A204.1 (cell line): ENCODE measurements at regions not wholly inside any gene's neighbourhood (a gene's known extent, or its start where the extent isn't known, plus 50 kb on each side); places are given as distances from the start of the nearest gene placed in this dataset.
"Not testable (repeated sequence)": the region's sequence is repeated elsewhere in the genome, so short reads cannot be mapped to it uniquely, and the experiment has no call there.

Experiments
- FAIRE-seq: peaks from 2 replicates; lab custom pipeline; 2012; peaks lifted over from hg19 to GRCh38; lab: Jason Lieb, UNC

DNA sequence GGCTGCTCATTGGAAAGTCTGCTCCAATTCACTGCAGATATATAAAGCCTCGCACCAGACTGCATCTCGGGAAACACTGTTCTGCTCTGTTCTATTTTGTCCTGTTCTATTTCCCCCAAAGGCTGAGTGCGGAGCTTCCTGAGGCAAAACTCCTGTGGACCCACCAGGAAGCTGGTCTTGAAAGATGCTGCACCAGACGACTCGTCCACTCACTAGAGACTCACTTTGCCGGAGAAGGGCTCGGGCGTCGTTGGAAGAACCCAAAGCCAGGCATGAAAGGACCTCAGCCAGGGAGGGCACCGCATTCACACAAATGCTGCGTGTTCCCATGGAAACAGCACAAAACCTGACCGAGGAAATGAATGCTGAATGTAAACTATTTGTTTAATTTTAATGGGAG is 331.2 kb upstream of the SFSWAP start:
- FAIRE-seq = no peak

DNA sequence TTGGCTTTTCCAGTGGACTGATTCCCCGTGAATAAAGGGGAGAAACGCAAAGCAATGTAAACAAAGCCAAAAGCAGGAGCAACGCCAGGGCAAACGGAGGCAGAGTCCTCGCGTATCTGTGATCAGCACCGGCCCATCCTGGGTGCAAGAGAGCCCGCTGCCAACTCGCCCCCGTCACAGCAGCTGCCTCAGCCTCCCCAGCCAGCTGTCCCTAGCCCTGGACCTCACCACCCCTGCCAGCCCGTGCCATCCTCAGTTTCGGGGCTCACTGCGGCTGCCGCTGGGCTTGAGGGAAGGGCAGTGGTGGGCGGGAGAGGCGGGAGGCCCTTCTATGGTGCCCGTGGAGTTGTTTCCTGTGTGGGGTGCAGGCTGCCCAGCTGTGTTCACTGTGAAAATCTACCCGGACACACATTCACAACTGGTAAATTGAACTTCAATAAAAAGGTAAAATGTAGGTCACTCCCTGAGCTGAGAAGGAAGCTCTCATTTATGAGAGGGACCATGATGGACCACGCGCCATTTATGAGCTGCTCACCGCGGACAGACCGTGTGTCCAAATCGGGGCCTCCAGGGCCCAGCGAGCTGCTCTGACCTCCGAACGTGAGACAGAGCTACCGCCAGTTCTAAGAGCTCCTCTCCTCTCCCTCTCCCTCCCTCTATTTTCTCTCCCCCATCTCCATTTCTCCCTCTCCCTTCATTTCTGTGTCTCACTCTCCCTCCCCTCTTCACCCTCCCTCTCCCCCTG is 330.5 kb upstream of the SFSWAP start:
- FAIRE-seq = no peak

DNA sequence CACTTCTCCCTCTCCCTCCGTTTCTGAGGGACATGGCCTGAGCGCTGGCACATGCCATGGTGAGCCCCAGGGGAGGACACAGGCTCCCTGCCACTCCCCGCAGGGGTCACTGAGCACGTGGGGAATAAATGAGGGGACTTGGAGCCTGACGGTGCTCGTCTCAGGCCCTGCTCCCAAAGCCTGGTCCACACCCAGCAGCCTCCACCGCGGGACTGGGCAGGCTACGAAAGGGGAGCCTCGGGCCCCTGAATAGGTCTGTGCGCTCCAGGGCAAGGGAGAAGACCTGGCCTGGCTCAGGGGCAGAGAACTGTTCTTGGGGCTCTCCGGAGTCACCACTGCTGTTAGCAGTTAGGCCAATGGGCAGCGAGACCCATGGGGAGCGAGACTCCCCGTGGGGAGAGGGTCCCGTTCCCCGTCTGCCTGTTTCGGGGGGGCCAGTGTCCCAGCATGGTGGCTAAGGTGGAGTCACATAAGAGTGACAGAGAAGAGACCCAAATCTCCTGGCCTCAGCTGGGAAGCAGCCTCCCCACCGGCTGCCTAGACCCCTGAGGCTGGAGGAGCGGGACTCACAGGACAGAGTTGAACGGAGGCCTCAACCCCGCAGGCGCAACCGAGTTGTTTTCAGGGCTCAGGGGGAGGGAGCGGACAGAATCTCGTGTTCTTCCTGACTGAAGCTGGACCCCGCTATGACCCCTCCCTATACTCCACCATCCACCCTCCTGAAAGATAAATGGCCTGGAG is 329.8 kb upstream of the SFSWAP start:
- no peak for FAIRE-seq

DNA sequence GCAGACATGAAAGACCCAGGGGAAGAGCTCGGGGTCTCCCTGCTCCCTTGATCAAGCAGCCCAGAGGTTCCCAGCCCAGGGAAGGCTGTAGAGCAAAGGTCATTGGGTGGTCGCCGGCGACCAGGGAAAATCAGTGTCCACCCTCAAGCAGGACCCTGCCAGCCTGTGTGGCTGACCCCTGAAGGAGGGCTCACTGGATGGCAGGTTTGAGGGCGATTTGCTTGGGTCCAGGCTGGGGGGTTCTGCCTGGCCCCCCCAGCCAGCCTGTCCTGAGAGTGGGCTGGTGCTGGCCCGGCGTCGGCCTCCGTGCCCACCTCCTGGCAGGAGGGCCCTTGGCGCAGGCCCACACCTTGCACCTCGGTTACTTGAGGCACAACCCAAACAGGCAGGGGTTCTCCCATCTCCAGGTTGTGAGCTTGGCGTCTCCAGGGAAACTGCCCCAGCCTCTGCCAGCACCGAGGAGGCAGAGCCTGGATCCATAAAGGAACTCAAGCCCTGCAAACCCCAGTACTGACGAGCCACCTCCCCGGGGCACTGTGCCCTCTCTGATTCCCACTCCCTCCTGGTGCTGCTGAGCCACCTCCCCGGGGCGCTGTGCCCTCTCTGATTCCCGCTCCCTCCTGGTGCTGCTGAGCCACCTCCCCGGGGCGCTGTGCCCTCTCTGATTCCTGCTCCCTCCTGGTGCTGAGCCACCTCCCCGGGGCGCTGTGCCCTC is 329.0 kb upstream of the SFSWAP start:
- FAIRE-seq = no peak

DNA sequence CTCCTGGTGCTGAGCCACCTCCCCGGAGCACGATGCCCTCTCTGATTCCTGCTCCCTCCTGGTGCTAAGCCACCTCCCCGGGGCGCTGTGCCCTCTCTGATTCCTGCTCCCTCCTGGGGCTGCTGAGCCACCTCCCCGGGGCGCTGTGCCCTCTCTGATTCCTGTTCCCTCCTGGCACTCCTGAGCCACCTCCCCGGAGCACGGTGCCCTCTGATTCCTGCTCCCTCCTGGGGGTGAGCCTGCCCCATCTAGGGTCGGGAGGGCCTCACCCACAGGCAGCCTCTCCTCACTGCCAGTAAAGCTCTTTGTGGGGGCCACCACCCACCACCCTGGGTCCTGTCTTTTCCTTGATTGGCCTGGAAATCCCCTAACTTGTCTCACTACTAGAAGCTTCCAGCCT is 327.6 kb upstream of the SFSWAP start:
- no peak for FAIRE-seq

DNA sequence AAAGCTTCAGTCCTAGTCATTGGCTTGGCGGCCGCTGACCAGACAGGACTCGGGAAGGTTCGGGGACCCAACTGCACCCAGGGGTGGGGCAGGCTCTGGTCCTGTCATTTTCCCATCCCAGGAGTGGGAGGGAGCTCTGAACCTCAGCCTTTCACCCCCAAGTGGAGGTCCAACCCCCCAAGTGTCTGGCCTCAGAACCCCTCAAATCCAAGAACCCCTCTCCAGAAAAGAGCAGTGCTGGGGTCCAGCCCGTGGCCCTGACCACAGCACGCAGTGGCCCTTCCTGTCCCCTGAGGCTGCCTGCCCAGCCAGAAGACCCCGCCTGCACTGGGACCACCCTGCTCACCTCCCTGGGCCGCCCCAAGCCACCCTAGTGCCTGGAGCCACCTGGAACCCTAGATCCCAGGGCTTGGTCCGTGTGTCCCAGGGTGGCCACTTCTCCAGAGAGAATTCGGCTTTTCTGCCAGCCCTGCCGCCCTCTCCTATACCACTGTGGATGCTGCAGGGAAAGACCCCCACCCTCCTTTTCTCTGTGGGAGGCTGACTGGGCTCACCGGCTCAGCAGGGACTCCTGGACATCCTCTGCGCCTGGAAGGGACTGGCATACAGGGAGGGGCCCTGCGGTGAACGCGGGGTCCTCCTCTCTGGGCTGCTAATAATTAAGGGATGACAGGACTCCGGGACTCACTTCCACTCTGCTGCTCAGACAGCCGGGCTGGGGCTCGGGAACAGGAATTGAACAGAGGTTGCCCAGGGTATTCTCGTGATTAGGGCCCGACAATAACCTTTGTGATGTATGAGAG is 326.9 kb upstream of the SFSWAP start:
- FAIRE-seq = no peak

DNA sequence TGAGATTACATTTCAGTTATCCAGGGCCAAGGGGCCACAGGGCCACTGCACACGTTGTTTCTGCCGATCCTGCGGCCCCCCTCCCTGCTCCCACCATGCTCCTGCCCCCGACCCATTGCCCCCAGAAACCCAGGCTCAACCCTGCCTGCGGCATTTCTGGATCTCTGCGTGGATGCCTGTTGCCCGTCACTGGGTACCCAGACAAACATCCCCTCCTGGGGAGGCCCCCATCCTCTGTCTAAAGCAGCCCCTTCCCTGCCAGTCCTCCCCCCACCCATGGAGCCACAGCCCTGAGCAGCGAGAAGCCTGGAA is 326.4 kb upstream of the SFSWAP start:
- FAIRE-seq = no peak

DNA sequence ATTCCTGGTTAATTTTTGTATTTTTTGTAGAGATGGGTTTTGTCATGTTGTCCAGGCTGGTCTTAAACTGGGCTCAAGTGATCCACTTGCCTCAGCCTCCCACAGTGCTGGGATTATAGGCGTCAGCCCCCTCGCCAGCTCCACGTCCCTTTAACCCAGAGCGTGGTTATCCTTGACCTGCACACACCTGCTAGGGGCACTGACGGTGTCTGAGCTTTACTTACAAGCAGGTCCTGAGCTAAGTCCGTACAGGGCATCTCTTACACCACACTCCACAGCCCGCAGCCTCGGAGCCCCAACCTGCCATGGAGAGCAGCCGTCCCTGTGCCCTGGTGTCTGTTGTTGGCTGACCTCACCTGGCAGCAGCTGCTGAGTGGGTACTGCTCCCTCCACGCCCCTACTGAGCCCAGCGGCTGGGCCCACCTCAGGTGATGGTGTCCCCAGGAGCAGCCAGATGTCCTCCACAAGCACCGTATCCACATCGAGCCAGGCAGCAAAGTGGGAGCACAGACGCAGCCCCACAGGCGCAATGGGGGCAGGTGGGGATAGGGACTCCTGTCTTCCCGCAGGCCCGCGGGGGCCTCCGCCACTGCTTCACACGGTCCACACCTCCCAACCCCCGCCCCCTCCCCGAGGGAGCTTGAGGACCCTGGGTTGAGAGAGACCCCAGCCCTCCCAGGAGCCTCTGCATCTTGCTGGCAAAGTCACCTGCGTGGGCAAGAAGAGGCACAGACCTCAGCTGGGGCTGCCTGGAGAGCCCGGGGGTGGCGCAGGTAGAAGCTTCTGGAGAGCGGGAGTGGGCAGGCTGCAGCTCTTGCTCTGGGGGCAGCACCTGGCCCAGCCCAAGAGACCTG is 325.4 kb upstream of the SFSWAP start:
- no peak for FAIRE-seq

DNA sequence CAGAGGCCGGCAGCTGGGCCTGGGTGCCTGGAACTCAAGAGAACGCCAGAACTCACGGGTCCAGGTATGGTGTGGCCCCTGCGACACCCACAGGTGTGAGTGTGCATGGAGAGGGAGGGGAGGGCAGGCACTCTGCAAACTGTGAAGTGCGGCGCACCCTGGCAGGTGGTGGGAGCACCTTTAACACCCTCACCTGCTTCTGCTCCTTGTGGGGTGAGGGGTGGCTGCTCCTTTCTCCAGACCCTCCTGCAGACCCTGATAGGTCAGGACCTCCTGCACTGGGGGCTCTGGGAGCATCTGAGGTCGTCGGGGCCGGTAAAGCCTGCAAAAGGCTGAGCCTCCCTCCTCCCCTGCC is 324.7 kb upstream of the SFSWAP start:
- no peak for FAIRE-seq

DNA sequence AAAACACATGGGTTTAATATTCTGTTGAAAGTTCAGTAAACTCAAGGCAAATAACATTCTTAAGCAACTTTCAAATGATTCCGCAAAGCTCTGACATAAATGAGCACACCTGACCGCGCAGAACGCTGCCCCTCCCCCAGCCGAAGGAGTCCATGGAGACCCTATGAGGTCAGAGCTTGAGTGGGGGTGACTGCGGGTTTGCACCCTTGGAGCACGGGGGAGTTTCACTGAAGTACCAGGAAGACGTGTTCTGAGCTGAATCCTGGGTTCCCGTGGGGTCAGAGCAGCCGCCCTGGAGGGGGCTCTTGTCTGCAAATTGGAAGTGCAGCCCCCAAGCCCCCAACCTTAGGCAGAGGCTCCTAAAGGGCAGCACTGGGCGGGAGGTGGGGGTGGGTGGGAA is 324.1 kb upstream of the SFSWAP start:
- FAIRE-seq = no peak

DNA sequence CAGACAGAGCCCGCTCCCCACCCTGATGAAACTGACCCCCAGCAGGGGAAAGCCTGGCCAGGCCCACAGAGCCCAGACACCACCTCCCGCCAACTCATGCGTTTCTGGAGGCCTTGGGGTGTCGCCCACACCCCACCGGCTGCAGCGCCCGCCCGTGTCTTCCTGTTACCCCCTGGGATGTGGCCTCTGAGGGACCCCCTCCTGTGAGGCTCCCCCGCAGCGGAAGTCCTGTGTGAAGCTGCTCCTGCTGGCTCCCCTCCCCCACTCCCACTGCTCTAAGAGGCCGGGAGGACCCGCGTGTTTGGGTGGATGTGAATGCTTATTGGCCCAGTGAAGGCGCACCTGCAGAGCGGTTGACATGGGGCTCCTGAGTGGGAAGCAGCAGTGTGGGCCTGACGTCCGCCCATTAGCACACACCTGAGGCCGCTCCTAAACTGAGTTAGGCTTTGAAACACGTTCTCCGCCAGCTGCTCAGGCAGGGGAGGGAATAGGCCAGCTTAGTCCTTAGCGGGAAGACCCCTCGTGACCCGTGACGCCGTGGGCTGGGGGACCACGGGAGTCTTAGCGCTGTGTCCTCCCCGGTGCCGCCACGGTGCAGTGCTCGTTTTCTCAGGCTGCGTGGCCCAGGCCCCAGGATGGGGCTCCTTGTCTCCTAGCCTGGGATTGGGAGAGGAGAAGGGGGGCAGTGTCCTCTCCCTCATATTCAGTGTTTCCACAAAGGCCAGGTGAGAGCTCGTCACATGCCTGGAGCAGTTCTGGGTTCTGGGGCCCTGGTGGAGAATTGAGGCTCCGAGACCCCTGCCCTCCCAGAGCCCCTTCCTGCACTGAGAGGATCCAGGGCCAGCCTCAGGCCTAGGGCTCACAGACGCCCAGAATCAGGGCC is 323.4 kb upstream of the SFSWAP start:
- no peak for FAIRE-seq

DNA sequence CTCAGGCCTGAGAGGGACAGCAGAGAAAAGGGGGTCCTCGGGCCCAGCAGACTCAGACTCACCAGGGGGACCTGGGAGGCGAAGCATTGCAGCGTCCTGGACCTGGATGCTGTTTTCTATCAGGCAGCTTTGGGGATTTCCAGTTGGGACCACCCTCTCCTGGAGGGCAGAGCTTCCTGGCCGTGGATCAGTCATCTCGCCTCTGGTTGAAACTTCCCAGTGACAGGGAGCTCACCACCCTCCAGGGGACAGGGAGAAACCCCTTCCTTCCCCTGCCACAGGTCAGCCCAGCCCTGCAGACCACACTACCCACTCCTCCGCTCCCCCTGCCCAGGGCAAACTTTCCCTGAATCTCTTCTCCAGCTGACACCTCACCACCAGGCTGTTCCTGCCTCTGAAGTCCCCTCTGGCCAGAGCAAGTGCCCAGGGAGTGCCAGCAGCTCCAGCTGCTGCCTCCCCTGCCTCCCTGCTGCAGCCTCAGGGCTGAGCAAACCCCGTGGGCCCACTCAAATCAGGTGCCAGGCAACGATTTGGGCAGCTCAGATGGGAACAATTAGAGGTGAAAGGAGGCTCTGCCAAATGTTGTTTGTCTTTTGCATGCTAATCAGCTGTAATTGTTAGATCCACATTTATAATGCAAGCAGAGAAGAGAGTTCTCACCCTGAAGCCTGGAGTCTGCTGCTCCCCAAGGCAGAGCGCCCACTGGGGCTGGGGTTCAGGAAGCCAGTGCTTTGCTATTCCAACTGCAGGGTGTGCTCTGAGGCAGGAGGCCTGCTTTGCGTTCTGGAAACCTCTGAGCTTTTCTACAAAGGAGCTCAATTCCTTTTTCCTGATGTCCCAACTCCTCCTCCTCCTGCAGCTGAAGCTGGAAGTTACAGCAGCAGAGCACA is 322.5 kb upstream of the SFSWAP start:
- not testable (repeated sequence) for FAIRE-seq

DNA sequence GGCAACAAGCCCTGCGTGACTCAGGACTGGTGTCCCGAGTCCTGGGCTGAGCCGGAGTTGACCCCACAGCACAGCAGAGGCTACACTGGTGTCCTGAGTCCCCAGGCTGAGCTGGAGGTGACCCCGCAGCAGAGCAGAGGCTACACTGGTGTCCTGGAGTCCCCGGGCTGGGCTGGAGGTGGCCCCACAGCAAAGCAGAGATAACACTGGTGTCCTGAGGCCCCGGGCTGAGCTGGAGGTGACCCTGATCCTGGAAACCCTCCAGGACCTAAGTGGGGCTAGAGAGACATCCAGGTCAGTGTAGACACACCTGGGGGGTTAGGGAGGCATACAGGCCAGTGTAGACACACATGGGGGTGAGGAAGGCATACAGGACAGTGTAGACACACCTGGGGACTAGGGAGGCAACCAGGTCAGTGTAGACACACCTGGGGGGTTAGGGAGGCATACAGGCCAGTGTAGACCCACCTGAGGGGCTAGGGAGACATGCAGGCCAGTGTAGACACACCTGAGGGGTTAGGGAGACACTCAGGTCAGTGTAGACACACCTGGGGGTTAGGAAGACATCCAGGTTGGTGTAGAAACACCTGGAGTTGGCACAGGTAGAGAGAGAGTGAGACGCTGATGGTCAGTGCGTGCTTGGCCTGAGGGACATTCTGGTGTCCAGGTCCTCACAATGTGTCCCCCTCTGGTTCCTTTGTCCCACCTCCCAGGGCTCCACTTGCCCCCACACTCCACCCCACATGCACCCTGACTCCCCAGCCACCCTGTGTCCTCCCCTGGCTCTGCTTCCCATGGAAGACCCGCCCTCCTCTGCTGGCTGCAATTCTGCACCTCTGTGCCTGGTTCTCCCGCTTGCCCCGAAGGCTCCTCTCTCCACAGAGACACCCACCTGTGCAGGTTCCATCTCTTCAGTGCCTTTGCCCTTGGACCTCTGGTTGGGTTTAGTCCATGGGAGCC is 321.6 kb upstream of the SFSWAP start:
- FAIRE-seq = no peak

DNA sequence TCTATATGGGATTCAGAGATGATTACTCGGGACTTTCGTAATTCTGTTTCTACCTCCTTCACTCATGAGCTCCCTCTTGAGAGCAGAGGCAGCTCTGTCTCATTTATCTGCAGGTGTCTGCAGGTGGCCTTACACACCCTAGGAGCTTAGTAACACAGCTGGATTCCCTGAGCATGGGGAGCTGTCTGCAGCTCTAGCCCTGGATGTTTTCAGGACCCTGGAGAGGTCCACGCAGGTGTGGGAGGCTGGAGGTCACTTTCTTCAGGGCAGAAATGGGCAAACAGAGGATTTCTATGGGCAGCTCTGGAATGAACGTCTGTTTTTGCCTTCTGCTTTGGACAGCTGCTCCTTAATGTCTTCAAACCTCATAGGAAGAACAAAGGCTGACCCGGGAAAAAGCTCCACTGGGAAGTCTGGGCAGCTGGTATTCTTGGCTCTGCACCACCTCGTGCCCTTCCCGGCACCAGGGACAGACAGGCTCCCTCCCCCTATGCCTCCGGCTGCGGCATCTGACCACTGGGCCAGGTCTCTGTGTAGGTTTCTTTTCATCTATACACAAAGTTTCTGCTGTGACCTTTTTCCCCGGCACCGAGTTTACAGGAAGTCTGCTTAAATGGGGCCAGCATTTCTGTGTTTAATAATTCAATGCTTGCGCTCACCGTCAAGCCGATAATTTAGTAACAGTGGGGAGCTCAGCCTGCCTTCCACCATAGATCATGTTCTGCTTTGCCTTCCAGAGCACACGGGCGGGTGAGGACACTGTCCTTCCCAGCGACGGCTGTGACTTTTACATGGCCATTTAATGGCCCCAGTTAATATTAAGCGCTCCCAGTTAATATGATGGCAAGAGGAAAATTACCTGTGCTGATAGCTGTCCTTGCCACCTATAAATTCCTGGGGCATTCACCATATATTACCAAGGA is 320.2 kb upstream of the SFSWAP start:
- no peak for FAIRE-seq

DNA sequence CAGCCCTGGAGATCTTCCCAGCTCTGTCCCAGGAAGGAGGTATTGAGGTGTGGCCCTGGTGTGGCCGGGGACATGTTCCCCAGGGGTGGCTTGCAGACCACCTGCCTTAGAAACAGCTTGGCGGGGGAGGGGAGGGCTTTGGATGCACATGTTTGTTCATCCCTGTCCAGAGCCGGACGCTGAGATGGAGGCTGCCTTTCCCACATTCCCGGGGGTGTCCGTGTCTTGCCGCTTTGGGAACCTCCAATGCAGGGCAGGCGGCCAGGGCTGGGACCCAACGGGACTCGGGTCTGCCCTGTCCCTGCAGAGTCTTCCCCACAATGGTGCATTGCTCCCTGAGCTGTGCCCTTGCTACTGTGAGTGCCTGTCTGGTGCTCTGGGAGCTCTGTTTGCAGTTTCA is 319.5 kb upstream of the SFSWAP start:
- FAIRE-seq = no peak

DNA sequence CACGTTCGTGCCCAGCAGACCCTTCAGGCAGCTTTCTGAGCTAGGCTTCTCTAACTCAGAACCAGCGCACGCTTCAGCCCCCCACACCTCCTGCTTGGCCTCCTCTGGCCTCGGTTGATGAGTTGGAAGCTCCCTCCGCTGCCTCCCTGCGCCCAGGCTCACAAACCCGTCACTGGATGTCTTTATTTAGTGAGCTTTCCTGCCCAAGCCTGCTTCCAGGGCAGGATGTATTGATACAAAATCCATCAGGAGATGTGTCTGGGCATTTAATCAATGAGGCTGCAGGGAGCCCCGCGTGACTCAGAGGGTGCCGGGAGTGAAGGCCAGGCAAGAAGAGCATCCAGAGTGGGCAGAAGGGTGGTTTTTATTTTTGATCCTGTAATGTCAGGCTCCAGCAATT is 316.1 kb upstream of the SFSWAP start:
- not testable (repeated sequence) for FAIRE-seq

DNA sequence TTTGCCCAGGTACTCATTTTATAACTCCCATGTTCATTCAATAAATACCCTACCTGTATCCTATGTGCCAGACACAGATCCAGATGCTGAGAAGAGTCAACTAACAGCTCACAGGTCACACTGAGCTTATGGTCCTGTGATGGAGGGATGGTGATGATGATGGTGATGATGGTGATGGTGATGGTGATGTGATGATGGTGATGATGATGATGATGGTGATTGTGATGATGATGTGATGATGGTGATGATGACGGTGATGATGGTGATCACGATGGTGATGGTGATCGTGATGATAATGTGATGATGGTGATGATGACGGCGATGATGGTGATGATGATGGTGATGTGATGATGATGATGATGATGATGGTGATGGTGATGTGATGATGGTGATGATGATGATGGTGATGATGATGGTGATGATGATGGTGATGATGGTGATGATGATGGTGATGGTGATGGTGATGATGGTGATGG is 315.6 kb upstream of the SFSWAP start:
- FAIRE-seq = not testable (repeated sequence)
